Gastrocnemius medialis (tissue), 4 donors: ENCODE measurements at regions not wholly inside any gene's neighbourhood (a gene's known extent, or its start where the extent isn't known, plus 50 kb on each side); places are given as distances from the start of the nearest gene placed in this dataset.

Source experiments
- ATAC-seq, 2 donors: fragments of 150-250 bp; one replicate each; pipeline ENCODE4 v1.9.1; 2016
- DNase-seq, 2 donors: peaks; one replicate each; pipeline ENCODE4 v3.0.0-alpha.2; 2019
- H3K27ac ChIP-seq, 4 donors: fragments of 200-600 bp; sonication (generic); 1 replicate in 1 of 4; 2 replicates in 3 of 4; pipeline ENCODE4 v1.5.1; 2016 to 2018; ENCODE audit warnings: mild to moderate bottlenecking in 2 of 4, moderate library complexity in 1 of 4
- H3K27me3 ChIP-seq, 3 donors: fragments of 200-600 bp; sonication (generic) in 2 of 3; 1 replicate in 1 of 3; 2 replicates in 2 of 3; pipeline versions ENCODE4 v1.5.1 to v1.6.0; 2016 to 2019; ENCODE audit warnings: mild to moderate bottlenecking in 1 of 3, moderate library complexity in 1 of 3
- H3K36me3 ChIP-seq, 2 donors: fragments of 200-600 bp; sonication (generic) in 1 of 2; one replicate each; pipeline ENCODE4 v1.5.1; 2017 to 2018
- H3K4me1 ChIP-seq, 2 donors: fragments of 200-600 bp; sonication (generic) in 1 of 2; one replicate each; pipeline ENCODE4 v1.5.1; 2016 to 2017; ENCODE audit warnings: mild to moderate bottlenecking in 2 of 2
- H3K4me3 ChIP-seq, 4 donors: fragments of 200-600 bp; sonication (generic) in 3 of 4; 1 replicate in 1 of 4; 2 replicates in 3 of 4; pipeline ENCODE4 v1.5.1; 2016 to 2019; ENCODE audit warnings: mild to moderate bottlenecking in 2 of 4
- H3K9me3 ChIP-seq, 3 donors: fragments of 200-600 bp; sonication (generic) in 2 of 3; 1 replicate in 1 of 3; 2 replicates in 2 of 3; pipeline ENCODE4 v1.5.1; 2016 to 2019
- CTCF ChIP-seq, 5 experiments: fragments of 450-650 bp in 3 of 5; fragments of 200-600 bp in 2 of 5; sonication (generic) in 2 of 5; IDR thresholded peaks in 4 of 5; conservative IDR thresholded peaks in 1 of 5; 1 replicate in 4 of 5; 2 replicates in 1 of 5; pipeline ENCODE4 v1.5.1; 2016 to 2019; ENCODE audit warnings: antibody characterized with exemption in 5 of 5, mild to moderate bottlenecking in 3 of 5, moderate library complexity in 3 of 5
- POLR2A ChIP-seq, 2 donors: fragments of 450-650 bp; IDR thresholded peaks; one replicate each; pipeline ENCODE4 v1.6.1; 2017; ENCODE audit warnings: antibody characterized with exemption in 2 of 2, mild to moderate bottlenecking in 2 of 2, moderate library complexity in 2 of 2
- in situ Hi-C, 4 donors: fragments of 200-750 bp; cut with MboI; loops; one replicate each; pipeline versions ENCODE4 v1.15.0 to v1.8.0; 2017; ENCODE audit warnings: low sequenced_read_pairs in 4 of 4
- intact Hi-C: fragments of 100-400 bp; cut with DNase I; formaldehyde crosslinking; loops from one replicate; pipeline ENCODE4 v1.15.1; 2023; ENCODE audit warnings: low total_unique reads

GRCh38 chr16:26475596-26475995 lies 591.1 kb upstream of the C16orf82 start:
- TF ChIP-seq CTCF (IDR thresholded peaks at IDR 0.05 in 4 of 5, conservative IDR thresholded peaks at IDR 0.05 in 1 of 5) (no peak), POLR2A (IDR thresholded peaks at IDR 0.05) (no peak)
- ATAC-seq (no peak), DNase-seq (no peak)
- intact Hi-C loops (no loop called here), in situ Hi-C loops (no loop called here)
- H3K36me3 ChIP-seq: no peaks in the 10 kb centered on the region
- H3K27ac ChIP-seq: no peak overlapping the region
- H3K27me3 ChIP-seq: no peaks in the 10 kb centered on the region
- no peaks in the 10 kb centered on the region for H3K4me1 ChIP-seq
- no peak overlapping the region for H3K4me3 ChIP-seq
- H3K9me3 ChIP-seq: no peaks in the 10 kb centered on the region

- Histone ChIP-seq H3K27me3 (no peaks in the 10 kb centered on the region), H3K4me1 (no peaks in the 10 kb centered on the region), H3K36me3 (no peaks in the 10 kb centered on the region), H3K4me3 (no peak overlapping the region), H3K27ac (no peak overlapping the region), H3K9me3 (no peaks in the 10 kb centered on the region)
- in situ Hi-C loops (no loop called here), intact Hi-C loops (no loop called here)
- ATAC-seq: no peak
- no peak for TF ChIP-seq CTCF (IDR thresholded peaks at IDR 0.05 in 4 of 5, conservative IDR thresholded peaks at IDR 0.05 in 1 of 5)
- no peak for TF ChIP-seq POLR2A (IDR thresholded peaks at IDR 0.05)
- no peak for DNase-seq
Measured at GRCh38 chr16:26491101-26491670, 575.5 kb upstream of the C16orf82 start.

- Histone ChIP-seq H3K27me3 (no peaks in the 10 kb centered on the region), H3K4me1 (no peaks in the 10 kb centered on the region), H3K27ac (no peak overlapping the region), H3K4me3 (no peak overlapping the region), H3K36me3 (no peaks in the 10 kb centered on the region), H3K9me3 (no peaks in the 10 kb centered on the region)
- intact Hi-C loops: no loop called here
- ATAC-seq (no peak), DNase-seq (no peak)
- TF ChIP-seq CTCF (IDR thresholded peaks at IDR 0.05 in 4 of 5, conservative IDR thresholded peaks at IDR 0.05 in 1 of 5): no peak
- no peak for TF ChIP-seq POLR2A (IDR thresholded peaks at IDR 0.05)
- in situ Hi-C loops: no loop called here
Measured at GRCh38 chr16:26491962-26492361, 574.8 kb upstream of the C16orf82 start.

- H3K4me1 ChIP-seq: no peaks in the 10 kb centered on the region
- H3K9me3 ChIP-seq: no peaks in the 10 kb centered on the region
- H3K27me3 ChIP-seq: no peaks in the 10 kb centered on the region
- no peak for ATAC-seq
- H3K36me3 ChIP-seq: no peaks in the 10 kb centered on the region
- no peak for DNase-seq
- TF ChIP-seq CTCF (IDR thresholded peaks at IDR 0.05 in 4 of 5, conservative IDR thresholded peaks at IDR 0.05 in 1 of 5) (no peak), POLR2A (IDR thresholded peaks at IDR 0.05) (no peak)
- intact Hi-C loops: no loop called here
- no peak overlapping the region for H3K27ac ChIP-seq
- in situ Hi-C loops: no loop called here
- H3K4me3 ChIP-seq: no peak overlapping the region
Measured at GRCh38 chr16:26493751-26494150, 573.0 kb upstream of the C16orf82 start.

- H3K36me3 ChIP-seq: no peaks in the 10 kb centered on the region
- TF ChIP-seq POLR2A (IDR thresholded peaks at IDR 0.05) (no peak), CTCF (IDR thresholded peaks at IDR 0.05 in 4 of 5, conservative IDR thresholded peaks at IDR 0.05 in 1 of 5) (no peak)
- no peaks in the 10 kb centered on the region for H3K27me3 ChIP-seq
- H3K27ac ChIP-seq: no peak overlapping the region
- no peak for ATAC-seq
- H3K9me3 ChIP-seq: no peaks in the 10 kb centered on the region
- intact Hi-C loops (no loop called here), in situ Hi-C loops (no loop called here)
- H3K4me1 ChIP-seq: no peaks in the 10 kb centered on the region
- no peak overlapping the region for H3K4me3 ChIP-seq
- DNase-seq: no peak
Measured at GRCh38 chr16:26497896-26498295, 568.8 kb upstream of the C16orf82 start.
